Panc1 (cell line): ENCODE measurements at regions not wholly inside any gene's neighbourhood (a gene's known extent, or its start where the extent isn't known, plus 50 kb on each side); places are given as distances from the start of the nearest gene placed in this dataset.

Experiments used
- ATAC-seq: fragments of 200-7000 bp; cut with Tn5 transposase; 2 replicates; pipeline ENCODE4 v1.9.1; 2020; ENCODE audit warnings: mild to moderate bottlenecking, moderate library complexity
- BruUV-seq: library from RNA; stranded (reverse); fragments of 400-500 nt; replicated peaks from 2 replicates; lab custom pipeline; 2021; lab: Mats Ljungman, UMichigan
- CTCF ChIA-PET: fragments of 300-600 bp; sonication (Branson Sonifier 250); formaldehyde crosslinking; loops from one replicate; lab custom pipeline; 2022; ENCODE audit warnings: antibody characterized with exemption; lab: Charles Lee
- POLR2A ChIA-PET: fragments of 300-600 bp; sonication (Branson Sonifier 250); formaldehyde crosslinking; loops from one replicate; lab custom pipeline; 2022; ENCODE audit warnings: antibody characterized with exemption; lab: Charles Lee
- DNase-seq: peaks from one replicate; pipeline ENCODE4 v3.0.0-alpha.2; 2010; ENCODE audit warnings: low read depth, low spot score
- H3K27ac ChIP-seq: 2 replicates; pipeline ENCODE4 v1.5.1; 2011; ENCODE audit warnings: mild to moderate bottlenecking, low read length, inconsistent platforms
- H3K27me3 ChIP-seq: fragments of 200-500 bp; sonication (Bioruptor generic); 2 replicates; pipeline ENCODE4 v1.6.0; 2014; ENCODE audit warnings: low read length, inconsistent platforms; ENCODE audit not compliant: control insufficient read depth, insufficient read depth
- H3K36me3 ChIP-seq: fragments of 200-500 bp; sonication (Bioruptor generic); 2 replicates; pipeline ENCODE4 v1.5.1; 2014; ENCODE audit warnings: inconsistent platforms, mild to moderate bottlenecking, low read length, moderate library complexity; ENCODE audit not compliant: control insufficient read depth, insufficient read depth
- H3K4me1 ChIP-seq: 2 replicates; pipeline ENCODE4 v1.5.1; 2011; ENCODE audit warnings: inconsistent platforms, mild to moderate bottlenecking, low read length, moderate library complexity; ENCODE audit not compliant: control insufficient read depth, insufficient read depth
- H3K4me3 ChIP-seq, 2 experiments: 2 replicates each; pipeline ENCODE4 v1.5.1; 2011 to 2012; ENCODE audit warnings: low read depth in 2 of 2, low read length in 2 of 2, mild to moderate bottlenecking in 2 of 2, inconsistent platforms in 1 of 2, moderate library complexity in 1 of 2
- H3K9me3 ChIP-seq: fragments of 200-500 bp; sonication (Bioruptor generic); 2 replicates; pipeline ENCODE4 v1.5.1; 2014; ENCODE audit warnings: low read depth, mild to moderate bottlenecking, inconsistent platforms, low read length, moderate library complexity; ENCODE audit not compliant: control insufficient read depth, insufficient read depth
- CTCF ChIP-seq: fragments of 450-650 bp; IDR thresholded peaks from 2 replicates; pipeline ENCODE4 v1.5.1; 2017; ENCODE audit warnings: mild to moderate bottlenecking
- POLR2AphosphoS5 ChIP-seq: IDR thresholded peaks from 2 replicates; pipeline ENCODE4 v1.6.1; 2012; ENCODE audit warnings: mild to moderate bottlenecking, low read depth, low read length, moderate library complexity
- REST ChIP-seq, 2 experiments: IDR thresholded peaks; 2 replicates each; pipeline ENCODE4 v1.6.1; 2011 to 2012; ENCODE audit warnings: low read depth in 2 of 2, control low read depth in 1 of 2, low read length in 1 of 2, mild to moderate bottlenecking in 1 of 2, moderate library complexity in 1 of 2; ENCODE audit not compliant: insufficient read depth in 1 of 2
- SIN3A ChIP-seq: IDR thresholded peaks from 2 replicates; pipeline ENCODE4 v1.6.1; 2012; ENCODE audit warnings: low read depth, mild to moderate bottlenecking, low read length, moderate library complexity, borderline replicate concordance; ENCODE audit not compliant: insufficient read depth
- TCF7L2 ChIP-seq: IDR thresholded peaks from 2 replicates; pipeline ENCODE4 v1.6.1; 2011; ENCODE audit warnings: mild to moderate bottlenecking, low read depth, low read length, inconsistent platforms
- in situ Hi-C: cut with HindIII; loops from 2 replicates; pipeline ENCODE4 v1.10.0; 2016; ENCODE audit warnings: low sequenced_read_pairs, low pct_unique_long_range_greater_than_20kb
- intact Hi-C: fragments of 100-400 bp; cut with micrococcal nuclease; formaldehyde crosslinking; loops from one replicate; pipeline ENCODE4 v1.10.0; 2022; ENCODE audit not compliant: unreplicated experiment

GRCh38 chr9:35548571-35548970, 56.5 kb upstream of the TESK1 start:
- POLR2A ChIA-PET = no interaction called here
- intact Hi-C loops = no loop called here

GRCh38 chr9:35549441-35549840, 55.6 kb upstream of the TESK1 start:
- no peaks in the 10 kb centered on the region for H3K9me3 ChIP-seq
- no peak for TF ChIP-seq CTCF
- no peak for TF ChIP-seq POLR2AphosphoS5
- TF ChIP-seq SIN3A = no peak
- no peak for TF ChIP-seq TCF7L2
- no peak for TF ChIP-seq REST (IDR thresholded peaks at IDR 0.05; ENCODE audit: insufficient read depth in 1 of 2, low read depth in 2 of 2, low read length in 1 of 2)
- DNase-seq (no peak), ATAC-seq (no peak)
- H3K4me3 ChIP-seq = no peak overlapping the region
- CTCF ChIA-PET = interaction anchor here (1.2 kb wide), 1 partner anchor 70 kb away, joined by 5 read pairs; no protein-coding TSS in a partner anchor
- in situ Hi-C loops (no loop called here), intact Hi-C loops (no loop called here)
- H3K27ac ChIP-seq = peak overlapping the region; percentile 2; the same call in 1 of the 2 replicates
- no TSS peak for BruUV-seq
- H3K36me3 ChIP-seq = no peaks in the 10 kb centered on the region
- H3K27me3 ChIP-seq = no peaks in the 10 kb centered on the region
- POLR2A ChIA-PET = no interaction called here
- H3K4me1 ChIP-seq = peaks cover 17% of the 10 kb centered on the region

More at GRCh38 chr9:35548571-35548970, 56.5 kb upstream of the TESK1 start:
- in situ Hi-C loops = no loop called here
- TF ChIP-seq SIN3A (no peak), POLR2AphosphoS5 (no peak), REST (IDR thresholded peaks at IDR 0.05; ENCODE audit: insufficient read depth in 1 of 2, low read depth in 2 of 2, low read length in 1 of 2) (no peak), TCF7L2 (no peak), CTCF (no peak)
- H3K36me3 ChIP-seq = no peaks in the 10 kb centered on the region
- DNase-seq = no peak
- CTCF ChIA-PET = no interaction called here
- no peak; the same call in 1 of the 2 replicates for ATAC-seq
- peak overlapping the region; percentile 5; the same call in 1 of the 2 replicates for H3K27ac ChIP-seq
- no peaks in the 10 kb centered on the region for H3K27me3 ChIP-seq
- H3K4me1 ChIP-seq = peaks cover 13% of the 10 kb centered on the region
- BruUV-seq = no TSS peak
- no peaks in the 10 kb centered on the region for H3K9me3 ChIP-seq
- H3K4me3 ChIP-seq = no peak overlapping the region
